Stimulated activated CD8-positive, alpha-beta memory T cell treated with anti-CD3 and anti-CD28 coated beads, Interleukin-15, amount 100 ng/mL, for 48 hours (primary cell): ENCODE measurements at regions not wholly inside any gene's neighbourhood (a gene's known extent, or its start where the extent isn't known, plus 50 kb on each side); places are given as distances from the start of the nearest gene placed in this dataset.

Experiments
- DNase-seq, 2 donors: peaks; one replicate each; pipeline ENCODE4 v3.0.0-alpha.2; 2020; ENCODE audit warnings: low read depth in 2 of 2

- no peak for DNase-seq
Measured at GRCh38 chr15:54722342-54722986, 474.3 kb downstream of the RSL24D1 start.

DNA sequence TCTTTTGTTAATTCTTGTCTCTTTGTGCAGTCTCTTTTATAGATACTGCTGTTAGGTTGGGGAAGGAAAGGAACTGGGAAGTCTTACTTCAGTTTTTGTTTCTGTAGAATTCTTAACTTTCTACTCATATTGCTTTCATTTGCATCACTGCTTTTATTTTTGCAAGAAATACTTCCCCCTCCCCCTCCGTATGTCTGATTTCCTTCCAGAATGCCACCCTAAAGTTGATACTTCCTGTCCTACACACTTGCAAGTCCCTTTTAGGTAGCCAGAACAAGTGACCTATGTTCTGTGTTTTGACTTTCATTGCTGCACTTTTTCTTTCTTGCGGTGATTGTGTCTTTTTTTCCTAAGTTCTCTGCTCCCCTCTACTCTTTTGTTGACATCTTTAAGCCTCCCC, 477.4 kb downstream of the RSL24D1 start:
- DNase-seq = no peak

DNA sequence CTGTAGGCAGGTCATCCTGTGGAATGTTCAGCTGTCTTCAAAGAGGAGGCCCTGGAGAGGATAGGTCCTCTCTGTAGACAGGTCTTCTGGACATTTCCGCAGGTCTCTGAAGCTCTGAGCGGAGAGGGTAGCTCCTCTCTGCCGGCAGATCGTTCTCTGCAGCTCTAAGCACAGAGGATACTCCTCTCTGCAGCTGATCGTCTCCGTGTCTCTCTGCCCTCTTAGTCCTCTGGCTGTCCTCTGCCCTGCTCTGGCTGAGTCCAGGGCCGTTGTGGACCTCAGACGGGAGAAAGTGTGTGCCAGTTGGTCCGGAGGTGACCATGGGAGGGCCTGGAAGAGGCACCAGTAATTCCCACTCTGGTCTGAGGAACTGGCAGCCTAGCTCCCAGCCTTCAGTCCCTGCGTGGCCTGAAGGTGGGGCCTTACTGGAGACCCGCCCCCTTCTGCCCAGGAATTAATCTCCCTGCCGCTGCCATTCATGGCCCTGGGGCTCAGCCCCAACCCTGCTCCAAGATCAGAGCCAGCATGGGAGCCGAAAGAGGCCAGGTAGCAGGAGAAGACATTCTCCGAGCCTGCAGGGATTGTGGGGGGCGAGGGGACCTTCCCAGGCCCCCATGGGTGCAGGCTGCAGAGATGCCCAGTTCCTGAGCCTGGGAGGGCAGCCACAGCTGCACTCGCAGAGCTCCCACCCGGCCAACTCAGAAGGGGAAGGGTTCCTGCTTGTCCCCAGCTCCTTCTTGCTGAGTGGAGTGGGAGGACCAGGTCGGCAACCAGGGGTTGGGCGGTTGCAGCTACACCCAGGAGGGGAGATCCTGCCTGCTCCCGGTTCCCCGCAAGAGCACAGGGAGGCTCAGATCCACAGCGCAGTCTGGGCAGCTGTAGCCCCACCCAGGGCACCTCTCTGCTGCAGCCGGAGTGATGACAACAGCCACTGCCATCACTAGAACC, 488.7 kb downstream of the RSL24D1 start:
- no peak for DNase-seq

DNA sequence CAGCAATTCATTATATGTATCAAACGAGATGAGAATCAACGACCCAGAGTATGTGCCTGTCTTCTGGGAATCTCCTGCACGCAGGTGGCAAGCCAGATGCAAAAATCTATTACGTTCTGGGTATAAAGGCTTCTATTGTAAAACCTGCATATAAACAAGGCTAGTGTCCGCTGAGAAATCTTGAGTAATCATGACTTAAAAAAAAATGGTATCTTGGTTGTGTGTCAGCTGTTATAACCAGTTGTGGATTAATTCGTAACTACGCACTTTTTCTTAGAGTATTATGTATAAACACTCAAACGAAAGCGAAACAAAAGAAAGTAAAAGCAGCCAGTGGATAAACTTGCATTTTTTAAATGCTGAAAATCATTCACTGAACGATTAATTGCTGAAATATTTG, 509.1 kb downstream of the RSL24D1 start:
- DNase-seq = no peak
